Stimulated activated CD8-positive, alpha-beta memory T cell treated with anti-CD3 and anti-CD28 coated beads, Interleukin-15, amount 100 ng/mL, for 24 hours (primary cell): ENCODE measurements at regions not wholly inside any gene's neighbourhood (a gene's known extent, or its start where the extent isn't known, plus 50 kb on each side); places are given as distances from the start of the nearest gene placed in this dataset.
"Not testable (repeated sequence)": the region's sequence is repeated elsewhere in the genome, so short reads cannot be mapped to it uniquely, and the experiment has no call there.

Experiments
- DNase-seq: peaks from one replicate; pipeline ENCODE4 v3.0.0-alpha.2; 2020; ENCODE audit warnings: low read depth

DNA sequence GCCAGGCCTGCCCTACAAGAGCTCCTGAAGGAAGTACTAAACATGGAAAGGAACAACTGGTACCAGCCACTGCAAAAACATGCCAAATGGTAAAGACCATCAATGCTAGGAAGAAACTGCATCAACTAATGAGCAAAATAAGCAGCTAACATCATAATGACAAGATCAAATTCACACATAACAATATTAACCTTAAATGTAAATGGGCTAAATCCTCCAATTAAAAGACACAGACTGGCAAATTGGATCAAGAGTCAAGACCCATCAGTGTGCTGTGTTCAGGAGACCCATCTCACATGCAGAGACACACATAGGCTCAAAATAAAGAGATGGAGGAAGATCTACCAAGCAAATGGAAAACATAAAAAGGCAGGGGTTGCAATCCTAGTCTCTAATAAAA lies 119.0 kb upstream of the CARMIL1 start:
- not testable (repeated sequence) for DNase-seq

DNA sequence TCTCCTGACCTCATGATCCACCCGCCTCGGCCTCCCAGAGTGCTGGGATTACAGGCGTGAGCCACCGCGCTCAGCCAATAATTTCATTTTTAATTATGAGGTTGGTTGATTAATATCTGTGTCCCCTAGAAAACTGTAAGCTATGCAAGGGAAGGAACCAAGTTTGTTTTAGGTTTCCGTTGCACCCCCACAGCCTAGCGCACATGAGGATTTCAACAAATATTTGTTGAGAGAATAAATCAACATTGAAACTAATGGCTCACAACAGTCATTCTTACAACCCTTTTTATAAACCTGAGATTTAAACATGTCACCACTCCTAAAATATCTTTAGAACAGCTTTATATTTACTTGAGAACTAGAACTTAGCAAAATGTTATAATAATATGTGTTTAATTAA lies 114.0 kb upstream of the CARMIL1 start:
- no peak for DNase-seq

DNA sequence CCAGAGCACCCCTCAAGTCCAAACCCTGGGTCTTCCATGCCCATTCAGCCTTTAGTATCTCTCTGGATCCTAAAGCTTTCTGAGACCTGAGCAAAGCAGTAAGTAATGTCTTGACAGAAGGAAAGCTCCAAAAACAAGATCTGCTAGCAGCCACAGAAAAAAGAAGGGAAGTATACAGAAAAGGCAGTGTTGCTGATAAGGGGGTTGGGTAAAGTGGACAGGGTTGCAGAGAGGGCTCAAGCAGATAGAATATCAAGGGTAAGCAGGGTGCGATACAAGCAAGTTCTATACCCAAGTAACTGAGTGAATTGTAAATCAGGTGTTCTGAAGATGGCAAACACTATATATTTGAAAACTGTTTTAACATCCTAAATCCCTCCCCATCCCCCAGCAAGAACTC lies 113.4 kb upstream of the CARMIL1 start:
- no peak for DNase-seq

- no peak for DNase-seq
Measured at GRCh38 chr6:25166955-25167748, 112.0 kb upstream of the CARMIL1 start.

DNA sequence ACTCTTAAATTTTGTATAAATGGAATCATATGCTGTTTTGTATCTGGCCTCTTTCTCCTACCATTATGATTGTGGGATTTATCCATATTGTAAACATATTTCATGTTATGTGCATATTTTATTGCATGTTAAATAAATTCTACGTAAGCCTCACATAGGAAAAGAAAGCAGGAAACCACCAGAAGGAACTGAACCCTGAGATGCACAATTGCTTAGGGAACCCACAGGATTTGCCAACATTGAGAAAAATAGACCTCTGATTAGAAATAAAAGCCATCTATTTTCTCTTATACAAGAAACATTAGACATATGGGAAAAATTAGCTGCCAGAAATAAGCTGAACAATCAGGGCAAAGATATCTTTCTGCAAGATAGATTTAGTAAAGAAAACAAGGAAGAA lies 111.2 kb upstream of the CARMIL1 start:
- DNase-seq, result no peak

GRCh38 chr6:25168637-25169036 lies 110.5 kb upstream of the CARMIL1 start:
- no peak for DNase-seq

DNA sequence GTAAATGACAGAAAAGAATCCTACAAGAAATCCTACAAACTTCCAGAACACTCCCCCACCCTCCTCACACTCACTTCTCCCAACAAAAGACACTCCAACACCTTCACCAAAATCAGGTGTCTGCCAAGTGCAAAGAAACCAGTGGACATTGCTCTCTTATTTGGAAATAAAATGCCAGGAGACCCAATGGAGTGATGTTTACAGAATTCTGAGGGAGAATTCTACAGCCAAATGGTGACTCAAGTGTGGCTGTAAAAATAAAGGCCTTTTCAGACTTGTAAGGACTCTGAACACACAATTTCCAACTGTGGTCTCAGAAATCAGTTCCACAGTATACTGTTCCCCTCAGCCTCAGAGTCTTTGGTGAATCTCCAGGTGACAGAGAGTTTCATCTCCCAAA lies 109.6 kb upstream of the CARMIL1 start:
- DNase-seq, result no peak

DNA sequence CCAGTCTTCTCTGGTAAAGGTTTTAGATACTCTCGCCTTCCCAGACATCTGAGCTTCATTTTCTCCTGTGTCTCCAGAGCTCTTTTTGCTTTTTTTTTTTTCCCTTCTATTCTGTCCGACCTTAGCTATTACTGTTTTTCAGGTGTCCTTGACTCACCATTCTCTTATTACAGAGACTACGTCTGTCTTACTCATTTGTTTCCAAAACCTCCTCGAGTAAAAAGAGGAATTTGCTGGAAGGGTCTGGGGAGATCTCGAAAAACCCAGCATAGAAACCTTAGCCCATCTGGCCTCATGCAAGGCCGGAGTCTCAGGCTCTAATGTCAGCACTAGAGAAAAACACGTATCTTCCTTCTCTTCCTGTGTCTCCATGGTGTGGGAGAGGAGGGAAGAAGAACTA lies 109.2 kb upstream of the CARMIL1 start:
- DNase-seq, result no peak

DNA sequence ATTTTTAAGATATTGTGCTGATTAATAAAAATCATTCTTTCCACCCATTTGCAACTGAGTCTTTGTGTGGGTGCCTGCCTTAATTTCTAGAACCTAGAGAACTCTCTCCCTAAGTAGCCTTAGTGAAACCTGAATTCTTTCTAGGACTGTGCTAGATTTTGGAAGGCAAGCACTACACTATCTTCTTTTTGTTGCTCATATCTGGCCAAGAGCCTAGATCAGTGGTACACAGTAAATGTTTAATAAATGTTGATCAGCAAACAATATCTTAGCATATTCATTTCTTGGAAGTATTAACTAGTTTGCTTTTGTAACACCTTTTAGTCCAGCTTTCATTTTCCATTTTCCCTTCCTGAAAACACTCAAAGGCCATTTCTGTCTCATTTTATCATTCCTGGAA lies 108.5 kb upstream of the CARMIL1 start:
- no peak for DNase-seq

GRCh38 chr6:25171301-25171700 lies 107.9 kb upstream of the CARMIL1 start:
- DNase-seq, result no peak

- no peak for DNase-seq
Measured at GRCh38 chr6:25172819-25173218, 106.4 kb upstream of the CARMIL1 start.

DNA sequence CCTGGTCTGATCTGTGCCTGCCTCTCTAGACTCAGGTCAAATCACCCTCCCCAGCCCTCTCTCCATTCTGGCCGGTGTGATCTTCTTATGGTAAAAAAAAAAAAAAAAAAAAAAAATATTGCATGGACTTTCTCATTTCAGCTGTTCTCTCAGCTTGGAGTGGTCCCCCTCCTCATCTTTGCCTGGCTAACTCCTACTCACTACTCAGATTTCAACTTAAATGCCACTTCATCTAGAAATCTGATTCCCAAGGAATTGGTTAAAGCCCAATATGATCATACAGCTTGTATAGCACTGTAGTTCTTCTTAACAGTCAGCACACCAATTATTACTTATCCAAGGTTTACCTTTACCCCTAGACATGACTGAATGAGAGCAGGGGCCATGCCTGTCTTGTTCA lies 105.9 kb upstream of the CARMIL1 start:
- DNase-seq, result no peak

DNA sequence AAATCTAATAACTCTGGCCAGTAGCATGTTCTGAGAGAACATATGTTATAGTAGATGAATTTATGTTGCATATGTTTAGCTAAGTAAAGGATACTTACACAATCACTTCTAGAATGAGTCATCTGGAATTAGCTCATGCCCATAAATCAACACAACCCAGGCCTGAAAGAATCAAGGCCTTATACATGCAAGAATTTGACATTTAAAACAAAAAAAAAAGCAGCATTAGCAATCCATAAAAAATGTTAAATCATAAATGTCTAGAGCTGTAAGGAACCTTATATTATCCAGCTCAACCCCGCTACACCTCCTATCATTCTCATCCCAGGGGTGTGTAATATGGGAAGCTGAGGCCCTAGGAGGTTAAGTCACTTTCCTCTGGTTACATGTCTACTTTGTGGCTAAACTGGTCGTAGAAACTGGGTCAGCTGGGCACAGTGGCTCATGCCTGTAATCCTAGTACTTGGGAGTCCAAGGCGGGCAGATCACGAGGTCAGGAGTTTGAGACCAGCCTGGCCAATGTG lies 105.2 kb upstream of the CARMIL1 start:
- no peak for DNase-seq

DNA sequence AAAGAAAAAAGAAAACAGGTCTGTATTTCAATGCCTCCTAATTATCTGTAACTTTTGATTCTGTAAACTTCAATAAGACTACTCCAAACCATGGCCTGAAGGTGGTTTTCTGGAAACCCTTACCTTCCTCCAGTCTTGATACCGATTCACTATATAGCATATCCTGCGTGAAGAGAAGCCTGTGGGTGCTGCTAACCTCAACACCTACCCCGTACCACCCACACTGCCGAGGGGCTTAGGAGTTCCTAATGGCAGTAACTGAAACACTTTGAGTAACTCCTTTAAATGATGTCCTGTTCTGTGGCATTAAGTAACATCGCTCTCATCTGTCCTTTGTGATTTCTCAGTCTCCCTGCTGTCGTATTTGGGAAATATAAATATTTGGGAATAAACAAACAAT lies 104.5 kb upstream of the CARMIL1 start:
- no peak for DNase-seq

GRCh38 chr6:25175196-25175595 lies 104.0 kb upstream of the CARMIL1 start:
- DNase-seq, result no peak

DNA sequence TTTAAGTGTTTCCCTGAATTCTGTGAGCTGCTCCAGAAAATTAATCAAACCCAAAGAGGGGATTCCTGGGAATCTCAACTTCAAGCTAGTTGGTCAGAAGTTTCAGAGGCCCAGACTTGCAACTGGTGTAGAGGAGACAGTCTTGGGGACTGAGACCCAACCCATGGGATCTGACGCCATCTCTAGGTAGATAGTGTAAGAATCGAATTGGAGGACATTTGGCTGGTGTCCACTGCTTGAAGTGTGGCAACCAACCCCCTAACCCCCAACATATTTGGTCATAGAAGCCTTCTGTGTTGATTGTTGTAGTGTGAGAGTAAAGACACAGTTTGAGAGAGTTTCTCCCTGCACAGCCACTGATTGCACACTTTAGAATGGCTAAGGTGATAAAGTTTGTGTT lies 103.5 kb upstream of the CARMIL1 start:
- no peak for DNase-seq

GRCh38 chr6:25176466-25176865 lies 102.7 kb upstream of the CARMIL1 start:
- no peak for DNase-seq

DNA sequence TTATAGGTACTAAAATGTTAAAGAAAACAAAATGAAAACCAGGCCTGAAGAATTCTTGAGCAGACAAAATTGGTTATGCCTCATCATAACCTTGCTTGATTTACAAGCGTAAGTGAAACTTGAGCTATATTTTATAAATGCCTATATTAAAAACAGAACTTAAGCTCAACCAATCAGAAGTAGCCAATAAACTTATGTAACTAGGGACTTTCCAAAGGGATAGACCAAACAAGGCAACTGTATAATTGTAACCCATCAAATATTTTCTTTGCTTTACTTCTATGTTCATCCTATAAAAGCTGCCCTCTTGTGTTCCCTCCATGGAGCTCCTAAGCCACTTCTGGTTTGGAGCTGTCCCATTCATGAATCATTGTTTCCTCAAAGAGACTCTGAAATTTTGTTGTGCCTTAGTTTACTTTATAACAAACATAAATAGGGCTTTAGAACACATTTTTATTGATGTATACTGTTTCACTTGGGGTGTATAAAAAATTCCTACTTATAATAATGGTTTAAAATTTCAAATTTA lies 101.6 kb upstream of the CARMIL1 start:
- no peak for DNase-seq

- no peak for DNase-seq
Measured at GRCh38 chr6:25178336-25179035, 100.7 kb upstream of the CARMIL1 start.

DNA sequence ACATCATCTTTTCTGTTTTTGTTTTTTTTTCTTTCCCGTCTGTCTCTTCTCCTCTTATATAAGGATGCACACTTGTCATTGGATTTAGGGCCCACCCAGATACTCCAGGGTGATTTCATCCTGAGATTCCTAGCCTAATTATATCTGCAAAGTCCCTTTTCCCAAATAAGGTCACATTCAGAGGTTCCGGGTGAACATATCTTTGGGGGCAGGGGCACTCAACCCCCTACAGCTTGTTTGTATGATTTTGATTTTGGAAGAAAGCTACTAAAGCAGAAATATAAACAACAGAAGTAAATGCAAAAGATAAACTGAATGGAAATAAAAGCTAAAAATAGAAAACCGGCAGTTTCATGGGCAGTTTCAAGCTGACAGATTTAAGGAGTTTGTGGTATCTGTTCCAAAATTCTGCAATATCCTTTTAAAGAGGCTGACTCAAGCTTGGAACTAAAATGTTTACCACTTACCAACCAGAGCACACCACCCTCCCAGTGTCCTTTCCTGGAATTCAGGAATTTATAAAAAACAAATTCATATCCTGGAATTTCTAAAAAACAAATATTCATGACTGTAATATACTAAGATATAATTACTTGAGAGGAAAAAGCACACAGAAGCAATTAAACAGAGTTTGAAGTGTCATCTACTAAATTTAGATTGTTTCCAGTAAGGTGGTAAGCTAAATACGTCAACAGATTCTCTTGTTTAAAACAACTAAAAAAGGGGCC lies 100.0 kb upstream of the CARMIL1 start:
- DNase-seq, result no peak

DNA sequence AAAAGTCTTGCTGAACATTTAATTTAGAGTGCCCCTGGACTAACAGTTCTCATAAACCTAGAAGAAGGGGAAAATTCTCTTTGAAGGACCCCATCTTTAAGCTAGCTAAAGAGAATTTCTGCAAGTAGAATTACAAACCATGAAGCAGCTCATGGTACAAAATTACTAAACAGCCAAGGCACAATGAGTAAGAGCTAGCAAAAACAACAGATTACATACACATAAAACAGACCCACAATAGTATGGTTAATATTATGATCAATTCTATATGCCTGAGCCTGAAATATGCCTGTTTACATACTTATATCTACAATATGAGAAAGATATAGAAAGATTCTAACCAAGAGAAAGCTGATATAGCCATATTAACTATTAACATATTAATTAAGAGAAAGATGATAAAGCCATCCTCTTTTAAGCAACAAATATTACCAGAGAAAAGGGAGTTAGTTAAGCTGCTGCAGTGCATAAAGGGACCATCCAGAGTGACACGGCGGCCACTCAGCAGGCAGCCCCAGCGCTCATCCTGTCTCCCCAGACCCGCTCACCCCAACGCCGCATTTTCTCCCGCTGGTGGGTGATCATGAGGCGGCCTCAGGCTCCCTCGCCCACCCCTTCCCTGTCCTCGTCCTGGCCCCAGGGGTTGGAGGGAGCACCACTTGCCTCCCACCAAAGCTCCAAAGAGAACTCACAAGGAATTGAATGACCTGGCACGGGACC lies 98.4 kb upstream of the CARMIL1 start:
- no peak for DNase-seq

DNA sequence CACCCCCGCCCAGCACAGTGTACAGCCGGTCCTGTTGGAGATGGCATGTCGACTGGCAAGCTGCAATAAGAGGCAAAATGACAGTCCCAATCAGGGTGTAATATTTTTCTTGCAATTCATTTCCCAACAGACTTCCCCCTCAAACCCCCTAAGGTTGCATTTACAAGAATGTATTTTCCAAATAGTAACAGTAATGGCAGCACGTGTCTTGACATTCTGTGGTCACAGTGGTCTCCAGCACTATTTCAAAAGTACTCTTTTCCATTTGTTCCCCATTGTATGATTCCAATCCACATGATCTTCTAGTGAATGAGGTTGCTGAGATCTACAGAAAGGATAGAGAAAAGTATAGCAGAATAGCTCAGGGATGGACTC lies 97.8 kb upstream of the CARMIL1 start:
- DNase-seq, result no peak
